Calu3 (cell line): ENCODE measurements at regions not wholly inside any gene's neighbourhood (a gene's known extent, or its start where the extent isn't known, plus 50 kb on each side); places are given as distances from the start of the nearest gene placed in this dataset.
A peak's percentile ranks its signal among the peaks of the same experiment; 100 is the strongest.

Experiments
- BruUV-seq: library from RNA; stranded (reverse); fragments of 400-500 nt; replicated peaks from 2 replicates; lab custom pipeline; 2021; lab: Mats Ljungman, UMichigan
- CTCF ChIA-PET: fragments of 300-600 bp; sonication (Branson Sonifier 250); formaldehyde crosslinking; loops from one replicate; lab custom pipeline; 2022; ENCODE audit warnings: antibody characterized with exemption; lab: Charles Lee
- DNase-seq: peaks from one replicate; pipeline ENCODE4 v3.0.0; 2022
- H3K27ac Mint-ChIP-seq: one replicate; pipeline ENCODE4 v1.8.0; 2022; ENCODE audit warnings: mixed read lengths; ENCODE audit not compliant: unreplicated experiment
- H3K27me3 Mint-ChIP-seq: one replicate; pipeline ENCODE4 v1.8.0; 2022; ENCODE audit warnings: mixed read lengths; ENCODE audit not compliant: unreplicated experiment
- H3K36me3 Mint-ChIP-seq: one replicate; pipeline ENCODE4 v1.8.0; 2022; ENCODE audit warnings: mild to moderate bottlenecking, moderate library complexity, mixed read lengths; ENCODE audit not compliant: insufficient read depth, unreplicated experiment
- H3K4me1 Mint-ChIP-seq: one replicate; pipeline ENCODE4 v1.8.0; 2022; ENCODE audit warnings: mild to moderate bottlenecking, low read depth, mixed read lengths; ENCODE audit not compliant: unreplicated experiment
- H3K4me3 Mint-ChIP-seq: one replicate; pipeline ENCODE4 v1.8.0; 2022; ENCODE audit warnings: mild to moderate bottlenecking, low read depth, moderate library complexity, mixed read lengths; ENCODE audit not compliant: unreplicated experiment
- H3K9me3 Mint-ChIP-seq: one replicate; pipeline ENCODE4 v1.8.0; 2022; ENCODE audit warnings: low read depth, mixed read lengths; ENCODE audit not compliant: unreplicated experiment
- CTCF ChIP-seq: fragments of 200-600 bp; IDR thresholded peaks from one replicate; pipeline ENCODE4 v1.8.0; 2022; ENCODE audit warnings: antibody characterized with exemption; ENCODE audit not compliant: unreplicated experiment
- intact Hi-C: fragments of 100-400 bp; cut with micrococcal nuclease; formaldehyde crosslinking; loops from one replicate; pipeline ENCODE4 v1.10.0; 2022; ENCODE audit not compliant: unreplicated experiment

GRCh38 chr1:104463126-104463697, 713.5 kb downstream of the AMY1C start:
- peaks cover 11% of the 10 kb centered on the region for H3K9me3 Mint-ChIP-seq
- no peak overlapping the region for H3K4me3 Mint-ChIP-seq
- peaks cover 6% of the 10 kb centered on the region for H3K4me1 Mint-ChIP-seq
- no peak for TF ChIP-seq CTCF
- intact Hi-C loops, result no loop called here
- DNase-seq, result no peak
- no peak overlapping the region for H3K27ac Mint-ChIP-seq
- CTCF ChIA-PET, result no interaction called here
- no peaks in the 10 kb centered on the region for H3K27me3 Mint-ChIP-seq
- no TSS peak for BruUV-seq
- no peaks in the 10 kb centered on the region for H3K36me3 Mint-ChIP-seq

GRCh38 chr1:104466068-104466467, 716.4 kb downstream of the AMY1C start:
- intact Hi-C loops, result no loop called here
- H3K27ac Mint-ChIP-seq, result no peak overlapping the region
- H3K4me1 Mint-ChIP-seq, result peaks cover 6% of the 10 kb centered on the region
- H3K27me3 Mint-ChIP-seq, result no peaks in the 10 kb centered on the region
- CTCF ChIA-PET, result no interaction called here
- peaks cover 6% of the 10 kb centered on the region for H3K9me3 Mint-ChIP-seq
- DNase-seq, result no peak
- TF ChIP-seq CTCF, result no peak
- no peak overlapping the region for H3K4me3 Mint-ChIP-seq
- BruUV-seq, result no TSS peak
- H3K36me3 Mint-ChIP-seq, result no peaks in the 10 kb centered on the region

GRCh38 chr1:104467590-104467989, 717.9 kb downstream of the AMY1C start:
- peak; percentile 4 for DNase-seq
- no TSS peak for BruUV-seq
- H3K4me1 Mint-ChIP-seq, result peaks cover 6% of the 10 kb centered on the region

GRCh38 chr1:104468282-104468681, 718.6 kb downstream of the AMY1C start:
- no TSS peak for BruUV-seq

More at GRCh38 chr1:104467590-104467989, 717.9 kb downstream of the AMY1C start:
- TF ChIP-seq CTCF, result no peak
- H3K4me3 Mint-ChIP-seq, result peak overlapping the region; percentile 64
- H3K27ac Mint-ChIP-seq, result peak overlapping the region; percentile 85
- CTCF ChIA-PET, result no interaction called here
- no peaks in the 10 kb centered on the region for H3K36me3 Mint-ChIP-seq
- H3K27me3 Mint-ChIP-seq, result no peaks in the 10 kb centered on the region
- peaks cover 6% of the 10 kb centered on the region for H3K9me3 Mint-ChIP-seq
- intact Hi-C loops, result no loop called here

More at GRCh38 chr1:104468282-104468681, 718.6 kb downstream of the AMY1C start:
- no peaks in the 10 kb centered on the region for H3K36me3 Mint-ChIP-seq
- DNase-seq, result no peak
- peak overlapping the region; percentile 64 for H3K4me3 Mint-ChIP-seq
- peaks cover 5% of the 10 kb centered on the region for H3K9me3 Mint-ChIP-seq
- peaks cover 6% of the 10 kb centered on the region for H3K4me1 Mint-ChIP-seq
- H3K27ac Mint-ChIP-seq, result peak overlapping the region; percentile 85
- TF ChIP-seq CTCF, result no peak
- H3K27me3 Mint-ChIP-seq, result no peaks in the 10 kb centered on the region
- CTCF ChIA-PET, result no interaction called here
- intact Hi-C loops, result no loop called here
